ENCODE measurements at regions not wholly inside any gene's neighbourhood (a gene's known extent, or its start where the extent isn't known, plus 50 kb on each side); places are given as distances from the start of the nearest gene placed in this dataset.
"Not testable (repeated sequence)": the region's sequence is repeated elsewhere in the genome, so short reads cannot be mapped to it uniquely, and the experiment has no call there.

DNA sequence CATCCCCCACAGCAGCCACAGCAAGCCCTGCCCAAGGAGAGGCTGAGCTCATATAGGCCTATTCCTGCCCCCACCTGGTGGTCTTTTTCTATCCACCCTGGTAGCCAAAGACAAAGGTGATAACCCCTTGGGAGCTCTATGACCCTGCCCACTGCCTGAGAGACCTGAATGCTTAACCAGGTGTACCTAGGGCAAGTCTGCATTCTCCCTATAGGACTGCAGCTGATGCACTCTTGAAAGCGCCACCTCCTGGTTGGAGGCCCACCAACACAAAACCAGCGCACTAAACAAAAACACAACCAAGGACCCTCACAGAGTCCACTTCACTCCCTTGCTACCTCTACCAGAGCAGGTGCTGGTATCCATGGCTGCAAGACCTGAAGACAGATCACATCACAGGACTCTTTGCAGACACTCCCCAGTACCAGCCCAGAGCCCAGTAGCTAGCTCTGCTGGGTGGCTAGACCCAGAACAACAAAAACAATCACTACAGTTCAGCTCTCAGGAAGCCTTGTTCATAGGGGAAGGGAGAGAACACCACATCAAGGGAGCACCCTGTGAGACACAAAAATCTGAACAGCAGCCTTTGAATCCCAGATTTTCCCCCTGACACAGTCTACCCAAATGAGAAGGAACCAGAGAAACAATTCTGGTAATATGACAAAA is 72.8 kb upstream of the SORL1 start:
- H4K20me1 ChIP-seq (ENCODE audit: control insufficient read depth, insufficient read depth, low read length, poor library complexity, severe bottlenecking); POLR2A ChIA-PET; H3K4me1 Mint-ChIP-seq; H3K9me3 ChIP-seq (ENCODE audit: control extremely low read depth in 1 of 3, control insufficient read depth in 2 of 3, insufficient read depth in 1 of 3, low read length in 2 of 3); H3K9me3 Mint-ChIP-seq (ENCODE audit: insufficient read depth); H3K27ac ChIP-seq (ENCODE audit: low read length in 2 of 2); H3K27me3 Mint-ChIP-seq; DNase-seq; H3K4me3 ChIP-seq (ENCODE audit: control extremely low read depth in 1 of 5, extremely low read depth in 1 of 5, insufficient read depth in 1 of 5, low read depth in 2 of 5, low read length in 4 of 5); H3K4me2 ChIP-seq (replicated peaks; ENCODE audit: low read depth, low read length, poor library complexity, severe bottlenecking); H3K4me3 Mint-ChIP-seq; H2AFZ ChIP-seq (ENCODE audit: insufficient read depth, low read depth, low read length, poor library complexity, severe bottlenecking); H3K27ac Mint-ChIP-seq; H3K9ac ChIP-seq (ENCODE audit: low read length); H3K36me3 ChIP-seq (replicated peaks in 1 of 2; ENCODE audit: control extremely low read depth in 1 of 2, control insufficient read depth in 1 of 2, extremely low read depth in 1 of 2, insufficient read depth in 2 of 2, low read length in 1 of 2); H3K27me3 ChIP-seq (replicated peaks in 1 of 4; ENCODE audit: control extremely low read depth in 1 of 4, control insufficient read depth in 3 of 4, insufficient read depth in 4 of 4, low read length in 3 of 4); H3K4me1 ChIP-seq (ENCODE audit: control insufficient read depth in 2 of 2, insufficient read depth in 2 of 2, low read length in 2 of 2); intact Hi-C loops (cut with micrococcal nuclease); H3K79me2 ChIP-seq (ENCODE audit: control insufficient read depth, insufficient read depth, low read length); ATAC-seq (ENCODE audit: low read depth): not testable (repeated sequence)
- 78% methylated on average over 2 of the region's 2 CpGs for WGBS (ENCODE audit: insufficient coverage)
- CTCF ChIA-PET = interaction anchor here (0.7 to 2.1 kb wide), 4 partner anchors 10 to 77 kb away, joined by 3 to 7 read pairs (median 4); no protein-coding TSS in a partner anchor

DNA sequence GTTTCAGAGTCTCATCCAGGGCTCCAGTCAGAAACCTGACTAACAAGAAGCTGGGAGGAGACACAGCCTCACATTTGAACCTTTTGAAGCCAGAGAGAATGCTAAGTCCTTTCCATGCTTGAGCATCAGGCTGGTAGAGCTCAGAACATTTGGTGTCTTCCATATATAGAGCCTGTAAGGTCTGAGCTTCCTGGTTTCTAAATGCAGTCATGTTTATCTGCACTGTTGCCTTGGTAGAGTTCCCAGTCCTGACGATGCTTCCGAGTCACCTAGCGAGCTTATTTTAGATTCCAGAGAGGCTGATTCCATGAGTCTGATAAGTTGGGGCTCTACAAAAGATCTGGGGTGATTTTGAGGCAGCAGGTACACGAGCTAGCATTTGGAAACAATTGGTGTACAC is 68.4 kb upstream of the SORL1 start:
- H3K36me3 ChIP-seq (replicated peaks in 1 of 2; ENCODE audit: control extremely low read depth in 1 of 2, control insufficient read depth in 1 of 2, extremely low read depth in 1 of 2, insufficient read depth in 2 of 2, low read length in 1 of 2) = no peaks in the 10 kb centered on the region
- ChIA-PET POLR2A (no interaction called here), CTCF (interaction anchor here (2.1 to 3.4 kb wide), 2 partner anchors 11 to 18 kb away, joined by 4 to 13 read pairs; no protein-coding TSS in a partner anchor)
- no peaks in the 10 kb centered on the region for H4K20me1 ChIP-seq (ENCODE audit: control insufficient read depth, insufficient read depth, low read length, poor library complexity, severe bottlenecking)
- Mint-ChIP-seq H3K4me1 (peaks cover 1% of the 10 kb centered on the region), H3K4me3 (no peak overlapping the region), H3K9me3 (ENCODE audit: insufficient read depth) (no peaks in the 10 kb centered on the region), H3K27me3 (no peaks in the 10 kb centered on the region), H3K27ac (no peak overlapping the region)
- no peak for ATAC-seq (ENCODE audit: low read depth)
- peaks cover 0 to 5% (median 0%) of the 10 kb centered on the region in 3 donors for H3K9me3 ChIP-seq (ENCODE audit: control extremely low read depth in 1 of 3, control insufficient read depth in 2 of 3, insufficient read depth in 1 of 3, low read length in 2 of 3)
- H2AFZ ChIP-seq (ENCODE audit: insufficient read depth, low read depth, low read length, poor library complexity, severe bottlenecking) = no peak overlapping the region
- no peak overlapping the region for H3K4me2 ChIP-seq (replicated peaks; ENCODE audit: low read depth, low read length, poor library complexity, severe bottlenecking)
- no peak overlapping the region for H3K27ac ChIP-seq (ENCODE audit: low read length in 2 of 2)
- H3K4me3 ChIP-seq (ENCODE audit: control extremely low read depth in 1 of 5, extremely low read depth in 1 of 5, insufficient read depth in 1 of 5, low read depth in 2 of 5, low read length in 4 of 5) = no peak overlapping the region
- intact Hi-C loops (cut with micrococcal nuclease) = no loop called here
- 86% methylated on average over 4 of the region's 4 CpGs for WGBS (ENCODE audit: insufficient coverage)
- no peaks in the 10 kb centered on the region for H3K79me2 ChIP-seq (ENCODE audit: control insufficient read depth, insufficient read depth, low read length)
- peaks cover 0 to 4% of the 10 kb centered on the region in 2 donors for H3K4me1 ChIP-seq (ENCODE audit: control insufficient read depth in 2 of 2, insufficient read depth in 2 of 2, low read length in 2 of 2)
- no peak for DNase-seq
- TF ChIP-seq, protein P1, sequence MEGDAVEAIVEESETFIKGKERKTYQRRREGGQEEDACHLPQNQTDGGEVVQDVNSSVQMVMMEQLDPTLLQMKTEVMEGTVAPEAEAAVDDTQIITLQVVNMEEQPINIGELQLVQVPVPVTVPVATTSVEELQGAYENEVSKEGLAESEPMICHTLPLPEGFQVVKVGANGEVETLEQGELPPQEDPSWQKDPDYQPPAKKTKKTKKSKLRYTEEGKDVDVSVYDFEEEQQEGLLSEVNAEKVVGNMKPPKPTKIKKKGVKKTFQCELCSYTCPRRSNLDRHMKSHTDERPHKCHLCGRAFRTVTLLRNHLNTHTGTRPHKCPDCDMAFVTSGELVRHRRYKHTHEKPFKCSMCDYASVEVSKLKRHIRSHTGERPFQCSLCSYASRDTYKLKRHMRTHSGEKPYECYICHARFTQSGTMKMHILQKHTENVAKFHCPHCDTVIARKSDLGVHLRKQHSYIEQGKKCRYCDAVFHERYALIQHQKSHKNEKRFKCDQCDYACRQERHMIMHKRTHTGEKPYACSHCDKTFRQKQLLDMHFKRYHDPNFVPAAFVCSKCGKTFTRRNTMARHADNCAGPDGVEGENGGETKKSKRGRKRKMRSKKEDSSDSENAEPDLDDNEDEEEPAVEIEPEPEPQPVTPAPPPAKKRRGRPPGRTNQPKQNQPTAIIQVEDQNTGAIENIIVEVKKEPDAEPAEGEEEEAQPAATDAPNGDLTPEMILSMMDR (IDR thresholded peaks at IDR 0.05) = no peak
- TF ChIP-seq EZH2 (IDR thresholded peaks at IDR 0.05; ENCODE audit: borderline replicate concordance, insufficient read depth, low read depth, low read length, poor library complexity, severe bottlenecking) = no peak
- H3K9ac ChIP-seq (ENCODE audit: low read length) = no peak overlapping the region
- H3K27me3 ChIP-seq (replicated peaks in 1 of 4; ENCODE audit: control extremely low read depth in 1 of 4, control insufficient read depth in 3 of 4, insufficient read depth in 4 of 4, low read length in 3 of 4) = no peaks in the 10 kb centered on the region
